GM18502 (cell line): ENCODE measurements at regions not wholly inside any gene's neighbourhood (a gene's known extent, or its start where the extent isn't known, plus 50 kb on each side); places are given as distances from the start of the nearest gene placed in this dataset.

Experiments used
- ATAC-seq: cut with Tn5 transposase; IDR thresholded peaks from one replicate; pipeline ENCODE4 v1.9.1; 2021; ENCODE audit warnings: mild to moderate bottlenecking; ENCODE audit not compliant: unreplicated experiment, poor library complexity

- no peak for ATAC-seq
Observed at GRCh38 chr13:73514208-73514607, 455.4 kb downstream of the KLF5 start.

- no peak for ATAC-seq
Observed at GRCh38 chr13:73513751-73514150, 454.9 kb downstream of the KLF5 start.

GRCh38 chr13:73508841-73509240 lies 450.0 kb downstream of the KLF5 start:
- no peak for ATAC-seq

GRCh38 chr13:73505376-73505890 lies 446.6 kb downstream of the KLF5 start:
- no peak for ATAC-seq

GRCh38 chr13:73499695-73500094 lies 440.9 kb downstream of the KLF5 start:
- no peak for ATAC-seq

GRCh38 chr13:73497430-73497829 lies 438.6 kb downstream of the KLF5 start:
- ATAC-seq: no peak

GRCh38 chr13:73496711-73497110 lies 437.9 kb downstream of the KLF5 start:
- ATAC-seq: no peak

GRCh38 chr13:73492811-73493210 lies 434.0 kb downstream of the KLF5 start:
- no peak for ATAC-seq

- ATAC-seq: no peak
Observed at GRCh38 chr13:73482556-73482955, 423.8 kb downstream of the KLF5 start.

GRCh38 chr13:73481886-73482445 lies 423.2 kb downstream of the KLF5 start:
- no peak for ATAC-seq

- no peak for ATAC-seq
Observed at GRCh38 chr13:73480779-73481559, 422.2 kb downstream of the KLF5 start.

- ATAC-seq: no peak
Observed at GRCh38 chr13:73479856-73480255, 421.1 kb downstream of the KLF5 start.

GRCh38 chr13:73479351-73479750 lies 420.5 kb downstream of the KLF5 start:
- no peak for ATAC-seq

- no peak for ATAC-seq
Observed at GRCh38 chr13:73477441-73477840, 418.6 kb downstream of the KLF5 start.

- no peak for ATAC-seq
Observed at GRCh38 chr13:73473016-73473415, 414.2 kb downstream of the KLF5 start.

GRCh38 chr13:73467125-73467524 lies 408.3 kb downstream of the KLF5 start:
- no peak for ATAC-seq

- no peak for ATAC-seq
Observed at GRCh38 chr13:73466561-73466960, 407.8 kb downstream of the KLF5 start.

GRCh38 chr13:73465617-73465971 lies 406.8 kb downstream of the KLF5 start:
- no peak for ATAC-seq

- ATAC-seq: no peak
Observed at GRCh38 chr13:73464758-73465616, 406.2 kb downstream of the KLF5 start.

- no peak for ATAC-seq
Observed at GRCh38 chr13:73462241-73462640, 403.4 kb downstream of the KLF5 start.
